Keratinocyte (primary cell): ENCODE measurements at regions not wholly inside any gene's neighbourhood (a gene's known extent, or its start where the extent isn't known, plus 50 kb on each side); places are given as distances from the start of the nearest gene placed in this dataset.

ENCODE experiments used
- DNase-seq: peaks from one replicate; pipeline ENCODE4 v3.0.0-alpha.2; 2011; ENCODE audit warnings: low read depth, missing footprints, low spot score
- FAIRE-seq: peaks from 2 replicates; lab custom pipeline; 2011; peaks lifted over from hg19 to GRCh38; lab: Jason Lieb, UNC
- H2AFZ ChIP-seq: 2 replicates; pipeline ENCODE4 v1.6.0; 2012; ENCODE audit warnings: low read length, control low read depth, inconsistent platforms; ENCODE audit not compliant: control insufficient read depth
- H3K27ac ChIP-seq: 2 replicates; pipeline ENCODE4 v1.5.1; 2011; ENCODE audit warnings: low read length; ENCODE audit not compliant: control insufficient read depth, insufficient read depth
- H3K27me3 ChIP-seq: 3 replicates; pipeline ENCODE4 v1.6.0; 2011; ENCODE audit warnings: low read length; ENCODE audit not compliant: control insufficient read depth, insufficient read depth; ENCODE audit errors: extremely low read depth
- H3K36me3 ChIP-seq, 2 experiments: 2 replicates in 1 of 2; 3 replicates in 1 of 2; pipeline ENCODE4 v1.5.1; 2011; ENCODE audit warnings: low read length in 2 of 2, mild to moderate bottlenecking in 1 of 2; ENCODE audit not compliant: control insufficient read depth in 2 of 2, insufficient read depth in 2 of 2; ENCODE audit errors: extremely low read depth in 1 of 2
- H3K4me1 ChIP-seq: 3 replicates; pipeline ENCODE4 v1.5.1; 2011; ENCODE audit warnings: low read length; ENCODE audit not compliant: control insufficient read depth, insufficient read depth; ENCODE audit errors: extremely low read depth
- H3K4me2 ChIP-seq: 3 replicates; pipeline ENCODE4 v1.6.0; 2011; ENCODE audit warnings: low read depth, low read length; ENCODE audit not compliant: control insufficient read depth, insufficient read depth; ENCODE audit errors: extremely low read depth
- H3K4me3 ChIP-seq, 3 experiments: fragments of 200-600 bp in 1 of 3; sonication (generic) in 1 of 3; 2 replicates in 2 of 3; 3 replicates in 1 of 3; pipeline ENCODE4 v1.5.1; 2011 to 2016; ENCODE audit warnings: low read length in 3 of 3, mild to moderate bottlenecking in 3 of 3, control low read depth in 2 of 3, inconsistent platforms in 1 of 3, low read depth in 1 of 3, mixed read lengths in 1 of 3, mixed run types in 1 of 3, moderate library complexity in 1 of 3; ENCODE audit not compliant: control insufficient read depth in 2 of 3, insufficient read depth in 2 of 3; ENCODE audit errors: extremely low read depth in 1 of 3
- H3K79me2 ChIP-seq: 2 replicates; pipeline ENCODE4 v1.6.0; 2012; ENCODE audit warnings: low read length; ENCODE audit not compliant: control insufficient read depth, insufficient read depth
- H3K9ac ChIP-seq: 3 replicates; pipeline ENCODE4 v1.6.0; 2011; ENCODE audit warnings: low read length; ENCODE audit not compliant: control insufficient read depth, insufficient read depth; ENCODE audit errors: extremely low read depth
- H3K9me1 ChIP-seq: 3 replicates; pipeline ENCODE4 v1.6.0; 2011; ENCODE audit warnings: low read length; ENCODE audit not compliant: control insufficient read depth, insufficient read depth; ENCODE audit errors: extremely low read depth
- H3K9me3 ChIP-seq: 2 replicates; pipeline ENCODE4 v1.5.1; 2012; ENCODE audit warnings: low read depth, low read length; ENCODE audit not compliant: control insufficient read depth
- H4K20me1 ChIP-seq: 3 replicates; pipeline ENCODE4 v1.6.0; 2011; ENCODE audit warnings: low read length; ENCODE audit not compliant: control insufficient read depth, insufficient read depth; ENCODE audit errors: extremely low read depth
- EZH2 ChIP-seq: IDR thresholded peaks from one replicate; pipeline ENCODE4 v1.6.1; 2012; ENCODE audit warnings: inconsistent platforms, mild to moderate bottlenecking, low read length, moderate library complexity
- dilution Hi-C: fragments of 300-500 bp; cut with MboI; formaldehyde crosslinking; loops from one replicate; pipeline ENCODE4 v1.7.0; 2020; ENCODE audit warnings: low sequenced_read_pairs; ENCODE audit not compliant: extremely low pct_ligation_motif_present
- TF ChIP-seq, protein P1 (sequence below), 3 experiments: IDR thresholded peaks in 1 of 3; conservative IDR thresholded peaks in 1 of 3; optimal IDR thresholded peaks in 1 of 3; 2 replicates in 2 of 3; 3 replicates in 1 of 3; pipeline versions ENCODE3 to v1.5.1; 2011; ENCODE audit warnings: low read length in 3 of 3, mild to moderate bottlenecking in 3 of 3, moderate library complexity in 2 of 3, control low read depth in 1 of 3, inconsistent platforms in 1 of 3; ENCODE audit not compliant: insufficient read depth in 2 of 3; ENCODE audit errors: extremely low read depth in 1 of 3

DNA sequence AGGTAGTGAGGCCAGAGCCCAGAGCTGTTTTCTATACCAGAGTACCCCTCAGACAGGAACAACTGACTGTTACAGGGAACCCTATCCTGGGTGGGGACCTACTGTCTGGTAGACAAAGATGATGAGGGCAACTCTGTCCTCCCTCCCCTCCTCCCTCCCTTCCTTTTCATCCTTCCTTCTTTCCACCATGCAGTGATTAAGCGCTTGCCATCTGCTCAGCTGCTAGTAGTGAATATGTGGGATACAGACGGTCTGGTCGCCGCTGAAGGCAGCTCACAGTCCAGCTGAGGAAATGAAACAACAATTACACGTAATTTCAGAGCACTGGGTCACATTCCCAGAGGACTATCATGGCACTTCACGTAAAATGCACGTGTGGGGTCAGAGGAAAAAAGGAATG lies 597.1 kb downstream of the BUD13 start:
- no peak overlapping the region for H3K4me3 ChIP-seq
- no peaks in the 10 kb centered on the region for H3K79me2 ChIP-seq
- H3K36me3 ChIP-seq: no peaks in the 10 kb centered on the region
- no peaks in the 10 kb centered on the region for H3K4me1 ChIP-seq
- no peak overlapping the region for H3K27ac ChIP-seq
- H3K9ac ChIP-seq: no peak overlapping the region
- TF ChIP-seq EZH2: no peak
- TF ChIP-seq, protein P1, sequence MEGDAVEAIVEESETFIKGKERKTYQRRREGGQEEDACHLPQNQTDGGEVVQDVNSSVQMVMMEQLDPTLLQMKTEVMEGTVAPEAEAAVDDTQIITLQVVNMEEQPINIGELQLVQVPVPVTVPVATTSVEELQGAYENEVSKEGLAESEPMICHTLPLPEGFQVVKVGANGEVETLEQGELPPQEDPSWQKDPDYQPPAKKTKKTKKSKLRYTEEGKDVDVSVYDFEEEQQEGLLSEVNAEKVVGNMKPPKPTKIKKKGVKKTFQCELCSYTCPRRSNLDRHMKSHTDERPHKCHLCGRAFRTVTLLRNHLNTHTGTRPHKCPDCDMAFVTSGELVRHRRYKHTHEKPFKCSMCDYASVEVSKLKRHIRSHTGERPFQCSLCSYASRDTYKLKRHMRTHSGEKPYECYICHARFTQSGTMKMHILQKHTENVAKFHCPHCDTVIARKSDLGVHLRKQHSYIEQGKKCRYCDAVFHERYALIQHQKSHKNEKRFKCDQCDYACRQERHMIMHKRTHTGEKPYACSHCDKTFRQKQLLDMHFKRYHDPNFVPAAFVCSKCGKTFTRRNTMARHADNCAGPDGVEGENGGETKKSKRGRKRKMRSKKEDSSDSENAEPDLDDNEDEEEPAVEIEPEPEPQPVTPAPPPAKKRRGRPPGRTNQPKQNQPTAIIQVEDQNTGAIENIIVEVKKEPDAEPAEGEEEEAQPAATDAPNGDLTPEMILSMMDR (optimal IDR thresholded peaks at IDR 0.05 in 1 of 3, IDR thresholded peaks at IDR 0.05 in 1 of 3, conservative IDR thresholded peaks at IDR 0.05 in 1 of 3; ENCODE audit: extremely low read depth in 1 of 3, insufficient read depth in 2 of 3, low read length in 3 of 3): no peak
- DNase-seq (no peak), FAIRE-seq (no peak)
- no peaks in the 10 kb centered on the region for H3K27me3 ChIP-seq
- no peaks in the 10 kb centered on the region for H3K9me3 ChIP-seq
- dilution Hi-C loops: no loop called here
- no peak overlapping the region for H2AFZ ChIP-seq
- no peaks in the 10 kb centered on the region for H4K20me1 ChIP-seq
- no peak overlapping the region for H3K4me2 ChIP-seq
- H3K9me1 ChIP-seq: no peaks in the 10 kb centered on the region

DNA sequence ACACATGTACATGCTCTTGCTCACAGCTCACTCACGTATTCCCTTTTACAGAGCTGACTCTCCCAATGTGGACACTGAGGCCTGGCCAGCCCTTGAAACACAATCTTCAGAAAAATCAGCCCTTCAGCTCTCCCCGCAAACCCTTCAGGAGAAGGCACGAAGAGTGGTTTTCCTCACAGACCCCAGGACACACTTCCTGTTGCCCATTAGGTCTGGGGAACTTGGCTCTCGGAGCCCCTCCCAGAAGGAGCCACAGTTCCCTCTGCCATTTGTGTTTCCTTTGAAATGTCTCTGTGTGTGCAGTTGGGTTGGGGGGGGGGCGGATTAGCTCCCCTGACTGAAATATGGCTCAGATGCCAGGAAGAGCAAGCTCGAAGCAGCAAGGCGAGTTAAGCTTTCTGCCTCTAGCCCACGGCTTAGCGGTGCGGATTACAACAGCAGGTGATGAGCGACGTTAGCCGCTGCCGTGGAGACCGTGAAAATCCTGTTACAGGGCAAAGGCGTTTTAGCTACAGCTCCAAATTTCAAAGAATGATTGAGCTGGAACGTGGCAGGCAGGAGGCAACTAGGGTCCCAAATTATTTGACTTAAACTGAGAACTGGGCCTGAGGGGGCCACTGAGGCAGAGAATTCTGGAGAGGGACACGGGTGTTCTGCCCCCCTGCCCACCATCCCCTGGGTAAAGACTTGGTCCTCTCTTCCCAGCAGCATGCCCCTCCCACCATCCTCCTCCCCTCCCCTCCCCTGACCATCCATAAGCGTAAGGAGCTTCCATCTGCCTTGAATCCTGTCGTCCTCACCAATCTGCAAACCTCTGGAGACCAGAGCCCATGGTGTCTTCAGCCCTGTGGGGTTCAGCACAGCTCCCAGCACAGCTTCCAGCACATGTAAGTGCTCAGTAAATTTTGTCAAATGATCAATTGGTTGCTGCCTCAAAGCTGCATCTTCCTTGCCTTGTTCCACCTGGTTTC lies 598.6 kb downstream of the BUD13 start:
- H3K9me3 ChIP-seq: no peaks in the 10 kb centered on the region
- FAIRE-seq (no peak), DNase-seq (no peak)
- H3K9me1 ChIP-seq: no peaks in the 10 kb centered on the region
- dilution Hi-C loops: no loop called here
- no peaks in the 10 kb centered on the region for H4K20me1 ChIP-seq
- H3K36me3 ChIP-seq: no peaks in the 10 kb centered on the region
- no peak overlapping the region for H3K9ac ChIP-seq
- H3K27ac ChIP-seq: no peak overlapping the region
- no peak overlapping the region for H3K4me2 ChIP-seq
- no peaks in the 10 kb centered on the region for H3K4me1 ChIP-seq
- H3K4me3 ChIP-seq: no peak overlapping the region
- H2AFZ ChIP-seq: no peak overlapping the region
- H3K27me3 ChIP-seq: no peaks in the 10 kb centered on the region
- H3K79me2 ChIP-seq: no peaks in the 10 kb centered on the region
- TF ChIP-seq, protein P1 (optimal IDR thresholded peaks at IDR 0.05 in 1 of 3, IDR thresholded peaks at IDR 0.05 in 1 of 3, conservative IDR thresholded peaks at IDR 0.05 in 1 of 3; ENCODE audit: extremely low read depth in 1 of 3, insufficient read depth in 2 of 3, low read length in 3 of 3): no peak
- no peak for TF ChIP-seq EZH2
